ENCODE measurements at regions not wholly inside any gene's neighbourhood (a gene's known extent, or its start where the extent isn't known, plus 50 kb on each side); places are given as distances from the start of the nearest gene placed in this dataset.

GRCh38 chr6:113530769-113531168 is 326.4 kb upstream of the MARCKS start:
- TF ChIP-seq GATA1 (IDR thresholded peaks at IDR 0.05; ENCODE audit: low read depth, low read length), result no peak
- TF ChIP-seq POLR2A (IDR thresholded peaks at IDR 0.05; ENCODE audit: low read length), result no peak
- no peak for DNase-seq

- DNase-seq, result no peak
- TF ChIP-seq POLR2A (IDR thresholded peaks at IDR 0.05; ENCODE audit: low read length), result no peak
- no peak for TF ChIP-seq GATA1 (IDR thresholded peaks at IDR 0.05; ENCODE audit: low read depth, low read length)
Observed at GRCh38 chr6:113539202-113539601, 317.9 kb upstream of the MARCKS start.

- DNase-seq, result no peak
- TF ChIP-seq GATA1 (IDR thresholded peaks at IDR 0.05; ENCODE audit: low read depth, low read length) (no peak), POLR2A (IDR thresholded peaks at IDR 0.05; ENCODE audit: low read length) (no peak)
Observed at GRCh38 chr6:113539623-113540022, 317.5 kb upstream of the MARCKS start.

- TF ChIP-seq GATA1 (IDR thresholded peaks at IDR 0.05; ENCODE audit: low read depth, low read length), result no peak
- no peak for DNase-seq
Observed at GRCh38 chr6:113540466-113540865, 316.7 kb upstream of the MARCKS start.

GRCh38 chr6:113551168-113551567 is 306.0 kb upstream of the MARCKS start:
- TF ChIP-seq GATA1 (IDR thresholded peaks at IDR 0.05; ENCODE audit: low read depth, low read length) (no peak), POLR2A (IDR thresholded peaks at IDR 0.05; ENCODE audit: low read length) (no peak)
- no peak for DNase-seq

GRCh38 chr6:113556775-113557174 is 300.4 kb upstream of the MARCKS start:
- no peak for TF ChIP-seq POLR2A (IDR thresholded peaks at IDR 0.05; ENCODE audit: low read length)
- TF ChIP-seq GATA1 (IDR thresholded peaks at IDR 0.05; ENCODE audit: low read depth, low read length), result no peak
- DNase-seq, result no peak

- no peak for DNase-seq
- no peak for TF ChIP-seq POLR2A (IDR thresholded peaks at IDR 0.05; ENCODE audit: low read length)
- TF ChIP-seq GATA1 (IDR thresholded peaks at IDR 0.05; ENCODE audit: low read depth, low read length), result no peak
Observed at GRCh38 chr6:113558431-113558830, 298.7 kb upstream of the MARCKS start.

- DNase-seq, result no peak
Observed at GRCh38 chr6:113558966-113559365, 298.2 kb upstream of the MARCKS start.

GRCh38 chr6:113560376-113560775 is 296.8 kb upstream of the MARCKS start:
- TF ChIP-seq POLR2A (IDR thresholded peaks at IDR 0.05; ENCODE audit: low read length) (no peak), GATA1 (IDR thresholded peaks at IDR 0.05; ENCODE audit: low read depth, low read length) (no peak)
- no peak for DNase-seq

More at GRCh38 chr6:113558966-113559365, 298.2 kb upstream of the MARCKS start:
- TF ChIP-seq POLR2A (IDR thresholded peaks at IDR 0.05; ENCODE audit: low read length), result no peak
- no peak for TF ChIP-seq GATA1 (IDR thresholded peaks at IDR 0.05; ENCODE audit: low read depth, low read length)

GRCh38 chr6:113560908-113561307 is 296.2 kb upstream of the MARCKS start:
- no peak for DNase-seq
- TF ChIP-seq POLR2A (IDR thresholded peaks at IDR 0.05; ENCODE audit: low read length), result no peak
- TF ChIP-seq GATA1 (IDR thresholded peaks at IDR 0.05; ENCODE audit: low read depth, low read length), result no peak

GRCh38 chr6:113562248-113562647 is 294.9 kb upstream of the MARCKS start:
- no peak for TF ChIP-seq POLR2A (IDR thresholded peaks at IDR 0.05; ENCODE audit: low read length)
- no peak for TF ChIP-seq GATA1 (IDR thresholded peaks at IDR 0.05; ENCODE audit: low read depth, low read length)
- no peak for DNase-seq

- TF ChIP-seq GATA1 (IDR thresholded peaks at IDR 0.05; ENCODE audit: low read depth, low read length) (no peak), POLR2A (IDR thresholded peaks at IDR 0.05; ENCODE audit: low read length) (no peak)
- DNase-seq, result no peak
Observed at GRCh38 chr6:113564371-113565171, 292.6 kb upstream of the MARCKS start.

- DNase-seq, result no peak
- no peak for TF ChIP-seq POLR2A (IDR thresholded peaks at IDR 0.05; ENCODE audit: low read length)
- TF ChIP-seq GATA1 (IDR thresholded peaks at IDR 0.05; ENCODE audit: low read depth, low read length), result no peak
Observed at GRCh38 chr6:113565306-113565705, 291.8 kb upstream of the MARCKS start.

- no peak for DNase-seq
- no peak for TF ChIP-seq GATA1 (IDR thresholded peaks at IDR 0.05; ENCODE audit: low read depth, low read length)
- no peak for TF ChIP-seq POLR2A (IDR thresholded peaks at IDR 0.05; ENCODE audit: low read length)
Observed at GRCh38 chr6:113570161-113570560, 287.0 kb upstream of the MARCKS start.

- no peak for DNase-seq
- TF ChIP-seq GATA1 (IDR thresholded peaks at IDR 0.05; ENCODE audit: low read depth, low read length), result no peak
- TF ChIP-seq POLR2A (IDR thresholded peaks at IDR 0.05; ENCODE audit: low read length), result no peak
Observed at GRCh38 chr6:113570641-113571040, 286.5 kb upstream of the MARCKS start.
